SJSA1 (cell line): ENCODE measurements at regions not wholly inside any gene's neighbourhood (a gene's known extent, or its start where the extent isn't known, plus 50 kb on each side); places are given as distances from the start of the nearest gene placed in this dataset.

ENCODE experiments used
- DNase-seq, 2 experiments: peaks; one replicate each; pipeline ENCODE4 v3.0.0-alpha.2; 2015 to 2020; ENCODE audit warnings: low spot score in 2 of 2, low read depth in 1 of 2
- H3K27ac ChIP-seq: fragments of 250-450 bp; sonication (Bioruptor Pico); 2 replicates; pipeline ENCODE4 v1.5.1; 2020; ENCODE audit warnings: mild to moderate bottlenecking, moderate library complexity
- H3K27me3 ChIP-seq: fragments of 250-450 bp; sonication (Bioruptor Pico); replicated peaks from 2 replicates; pipeline ENCODE4 v1.5.1; 2020; ENCODE audit warnings: mild to moderate bottlenecking, moderate library complexity
- H3K36me3 ChIP-seq: fragments of 250-450 bp; sonication (Bioruptor Pico); 2 replicates; pipeline ENCODE4 v1.5.1; 2020; ENCODE audit warnings: mild to moderate bottlenecking
- H3K4me1 ChIP-seq: fragments of 250-450 bp; sonication (Bioruptor Pico); replicated peaks from 2 replicates; pipeline ENCODE4 v1.6.1; 2021; ENCODE audit warnings: mild to moderate bottlenecking
- H3K4me3 ChIP-seq: fragments of 250-450 bp; sonication (Bioruptor Pico); 2 replicates; pipeline ENCODE4 v1.5.1; 2020; ENCODE audit warnings: mild to moderate bottlenecking
- H3K9me3 ChIP-seq: fragments of 250-450 bp; sonication (Bioruptor Pico); replicated peaks from 2 replicates; pipeline ENCODE4 v1.5.1; 2020; ENCODE audit warnings: mild to moderate bottlenecking

DNA sequence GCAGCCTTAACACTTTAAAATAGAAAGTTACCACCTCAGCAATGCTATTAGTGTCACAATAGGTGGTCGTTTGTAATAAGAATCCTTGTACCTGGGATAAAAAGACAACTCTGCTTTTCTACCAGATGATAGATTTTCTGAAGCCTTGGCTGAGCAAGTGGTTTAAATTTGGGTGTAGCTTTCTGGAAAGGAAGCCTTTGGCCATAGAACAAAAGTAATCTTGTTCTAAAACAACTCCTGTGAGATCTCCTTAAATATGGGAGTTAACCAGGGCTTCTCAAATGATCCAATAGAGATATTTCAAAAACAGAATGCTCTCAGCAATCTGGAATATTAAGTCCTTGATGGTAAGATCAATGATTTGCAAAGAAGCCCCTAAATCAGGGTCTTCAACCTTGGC, 261.6 kb downstream of the ZNF516 start:
- no peaks in the 10 kb centered on the region for H3K4me1 ChIP-seq
- H3K9me3 ChIP-seq, result no peaks in the 10 kb centered on the region
- DNase-seq, result no peak
- H3K27me3 ChIP-seq, result peaks cover 6% of the 10 kb centered on the region; the same call in 1 of the 2 replicates
- H3K27ac ChIP-seq, result no peak overlapping the region
- no peaks in the 10 kb centered on the region for H3K36me3 ChIP-seq
- no peak overlapping the region for H3K4me3 ChIP-seq

GRCh38 chr18:76232779-76233178, 262.3 kb downstream of the ZNF516 start:
- H3K27ac ChIP-seq, result no peak overlapping the region

DNA sequence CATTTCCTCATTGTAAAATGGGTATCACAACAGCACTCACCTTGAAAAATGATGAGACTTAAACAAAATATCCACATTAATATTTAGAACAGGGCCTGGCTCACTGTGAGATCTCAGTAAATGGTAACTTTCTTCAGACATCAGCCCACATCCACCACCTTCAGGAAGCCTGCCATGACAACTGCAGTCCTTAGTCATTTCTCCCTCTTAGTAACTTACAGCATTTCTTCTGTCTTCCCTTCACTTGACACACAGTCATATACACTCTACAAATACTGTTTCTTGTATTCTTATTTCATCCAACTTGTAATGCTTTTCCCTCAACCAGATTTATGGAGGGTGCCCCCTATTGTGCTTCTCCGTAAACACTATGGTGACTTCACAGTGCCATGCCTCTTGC, 263.0 kb downstream of the ZNF516 start:
- DNase-seq, result no peak

More at GRCh38 chr18:76232779-76233178, 262.3 kb downstream of the ZNF516 start:
- no peak for DNase-seq
- no peaks in the 10 kb centered on the region for H3K4me1 ChIP-seq
- H3K36me3 ChIP-seq, result no peaks in the 10 kb centered on the region
- H3K27me3 ChIP-seq, result peaks cover 6% of the 10 kb centered on the region; the same call in 1 of the 2 replicates
- no peak overlapping the region for H3K4me3 ChIP-seq
- no peaks in the 10 kb centered on the region for H3K9me3 ChIP-seq

DNA sequence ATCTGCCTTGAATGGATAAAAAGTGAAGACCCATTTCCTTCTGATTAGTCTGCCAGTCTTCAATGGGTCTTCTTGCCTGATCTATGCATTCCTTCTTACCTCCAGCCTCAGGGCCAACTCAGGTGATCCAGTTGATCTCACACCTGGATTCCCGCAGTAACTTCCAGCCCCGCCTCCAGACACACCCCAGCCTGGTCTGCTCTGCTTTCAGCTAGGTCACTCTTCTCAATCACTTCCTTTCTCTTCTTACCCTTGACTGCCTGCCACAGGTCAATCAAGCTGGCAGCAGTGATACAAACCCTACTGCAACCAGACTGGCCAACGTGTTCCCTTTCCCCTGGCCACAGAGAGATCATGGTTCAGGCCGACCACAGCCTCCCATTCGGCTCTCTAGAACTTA, 263.6 kb downstream of the ZNF516 start:
- Histone ChIP-seq H3K9me3 (no peaks in the 10 kb centered on the region), H3K36me3 (no peaks in the 10 kb centered on the region), H3K27me3 (peaks cover 6% of the 10 kb centered on the region; the same call in 1 of the 2 replicates), H3K4me1 (no peaks in the 10 kb centered on the region), H3K27ac (no peak overlapping the region), H3K4me3 (no peak overlapping the region)
- no peak for DNase-seq

More for the DNA sequence above, 263.0 kb downstream of the ZNF516 start:
- Histone ChIP-seq H3K4me1 (no peaks in the 10 kb centered on the region), H3K27me3 (peaks cover 6% of the 10 kb centered on the region; the same call in 1 of the 2 replicates), H3K27ac (no peak overlapping the region), H3K36me3 (no peaks in the 10 kb centered on the region), H3K4me3 (no peak overlapping the region), H3K9me3 (no peaks in the 10 kb centered on the region)

GRCh38 chr18:76230791-76231190, 264.3 kb downstream of the ZNF516 start:
- Histone ChIP-seq H3K36me3 (no peaks in the 10 kb centered on the region), H3K9me3 (no peaks in the 10 kb centered on the region), H3K27me3 (peaks cover 5% of the 10 kb centered on the region; the same call in 1 of the 2 replicates), H3K4me1 (no peaks in the 10 kb centered on the region), H3K4me3 (no peak overlapping the region), H3K27ac (no peak overlapping the region)
- DNase-seq, result no peak

GRCh38 chr18:76228716-76229115, 266.3 kb downstream of the ZNF516 start:
- H3K36me3 ChIP-seq, result no peaks in the 10 kb centered on the region
- no peaks in the 10 kb centered on the region for H3K27me3 ChIP-seq
- no peak for DNase-seq
- no peak overlapping the region for H3K4me3 ChIP-seq
- no peak overlapping the region for H3K27ac ChIP-seq
- H3K9me3 ChIP-seq, result no peaks in the 10 kb centered on the region
- no peaks in the 10 kb centered on the region for H3K4me1 ChIP-seq

- H3K27me3 ChIP-seq, result no peaks in the 10 kb centered on the region
- no peaks in the 10 kb centered on the region for H3K4me1 ChIP-seq
- no peak for DNase-seq
- H3K9me3 ChIP-seq, result no peaks in the 10 kb centered on the region
- no peak overlapping the region for H3K4me3 ChIP-seq
- no peaks in the 10 kb centered on the region for H3K36me3 ChIP-seq
- H3K27ac ChIP-seq, result no peak overlapping the region
Measured at GRCh38 chr18:76227759-76228158, 267.3 kb downstream of the ZNF516 start.

DNA sequence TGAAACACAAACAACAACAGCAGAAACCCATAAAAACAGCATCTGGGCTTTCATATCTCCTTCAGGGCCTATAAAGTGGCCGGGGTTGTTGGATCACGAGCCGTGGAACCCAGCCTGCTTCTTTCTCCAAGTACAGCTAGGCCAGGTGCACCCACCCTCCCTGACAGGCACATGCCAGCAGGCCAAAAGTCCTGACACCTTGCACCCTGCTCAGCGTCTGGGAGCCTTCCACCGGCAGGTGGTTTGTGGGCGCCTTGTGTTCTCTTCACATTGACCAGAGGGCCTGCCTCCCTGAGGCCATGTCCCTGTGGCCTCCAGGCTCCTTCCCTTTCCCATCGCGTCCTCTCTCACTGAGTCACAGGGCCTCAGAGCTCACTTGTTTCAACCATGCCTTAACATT, 271.6 kb downstream of the ZNF516 start:
- Histone ChIP-seq H3K27me3 (0 out of 2 replicates have a peak, but pooled peaks cover 10% of the 10 kb centered on the region), H3K36me3 (no peaks in the 10 kb centered on the region), H3K27ac (no peak overlapping the region), H3K9me3 (no peaks in the 10 kb centered on the region), H3K4me1 (no peaks in the 10 kb centered on the region), H3K4me3 (no peak overlapping the region)
- no peak for DNase-seq

DNA sequence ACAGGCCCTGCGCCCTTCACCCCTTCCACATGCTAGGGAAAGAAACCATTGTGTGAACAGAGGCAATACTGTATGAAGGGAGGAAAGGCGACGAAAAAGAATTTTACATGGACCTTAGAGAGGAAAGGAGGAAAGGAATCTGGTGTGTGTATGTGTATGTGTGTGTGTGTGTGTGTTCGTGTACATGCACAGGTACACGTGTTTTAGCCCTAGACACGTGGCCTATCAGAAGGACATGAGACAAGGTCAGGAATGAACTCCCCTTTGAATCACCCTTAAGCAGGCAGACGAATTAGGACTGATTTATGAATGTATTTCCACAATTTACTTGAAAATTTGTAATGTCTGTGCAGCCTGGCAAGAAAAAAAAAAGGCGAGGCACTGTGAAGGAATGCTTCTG, 276.0 kb downstream of the ZNF516 start:
- no peaks in the 10 kb centered on the region for H3K4me1 ChIP-seq
- no peak overlapping the region for H3K4me3 ChIP-seq
- DNase-seq, result no peak
- 0 out of 2 replicates have a peak, but pooled peaks cover 10% of the 10 kb centered on the region for H3K27me3 ChIP-seq
- no peaks in the 10 kb centered on the region for H3K36me3 ChIP-seq
- H3K9me3 ChIP-seq, result no peaks in the 10 kb centered on the region
- H3K27ac ChIP-seq, result no peak overlapping the region

- Histone ChIP-seq H3K36me3 (no peaks in the 10 kb centered on the region), H3K9me3 (no peaks in the 10 kb centered on the region), H3K4me1 (no peaks in the 10 kb centered on the region), H3K27me3 (0 out of 2 replicates have a peak, but pooled peaks cover 10% of the 10 kb centered on the region), H3K4me3 (no peak overlapping the region), H3K27ac (no peak overlapping the region)
- DNase-seq, result no peak
Measured at GRCh38 chr18:76216096-76216495, 278.9 kb downstream of the ZNF516 start.

DNA sequence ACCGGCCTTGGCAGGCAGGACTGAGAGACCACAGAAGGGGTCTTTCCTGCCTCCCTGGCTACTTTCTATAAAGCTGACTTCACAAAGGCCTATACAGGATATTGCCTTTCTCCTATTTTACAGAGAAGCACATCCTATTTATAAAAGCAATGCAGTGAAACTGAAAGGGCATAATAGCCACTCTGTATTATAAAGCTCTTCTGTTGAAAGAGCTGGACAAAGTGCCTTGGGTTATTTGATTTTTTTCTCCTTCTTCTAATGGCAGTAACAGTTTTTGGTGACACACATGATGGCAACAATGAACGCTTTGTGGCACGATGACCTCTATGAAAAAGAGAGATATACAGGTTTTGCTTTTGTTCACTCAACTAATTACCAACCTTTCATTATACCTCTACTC, 281.1 kb downstream of the ZNF516 start:
- H3K27me3 ChIP-seq, result no peaks in the 10 kb centered on the region
- no peaks in the 10 kb centered on the region for H3K9me3 ChIP-seq
- H3K4me1 ChIP-seq, result peaks cover 4% of the 10 kb centered on the region; the same call in 1 of the 2 replicates
- no peak overlapping the region for H3K4me3 ChIP-seq
- H3K36me3 ChIP-seq, result no peaks in the 10 kb centered on the region
- no peak for DNase-seq
- H3K27ac ChIP-seq, result no peak overlapping the region

DNA sequence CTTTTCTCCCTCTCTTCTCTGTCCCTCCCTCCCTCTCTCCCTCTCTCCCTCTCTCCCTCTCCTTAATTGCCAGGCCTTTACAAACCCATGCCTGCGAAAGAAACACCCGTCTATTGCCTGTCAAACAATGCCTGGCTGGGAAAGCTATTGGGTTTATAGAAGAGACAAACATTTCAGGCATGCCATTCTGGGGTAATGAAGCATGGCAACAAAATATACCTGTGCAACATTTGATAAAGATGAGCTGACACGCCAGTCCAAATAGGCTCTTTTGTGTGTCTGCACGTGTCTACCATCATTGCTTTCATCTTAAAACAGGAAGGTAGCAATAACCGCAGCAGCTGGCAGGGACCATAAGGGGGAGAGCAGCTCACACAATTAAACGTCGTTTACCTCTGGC, 282.1 kb downstream of the ZNF516 start:
- Histone ChIP-seq H3K9me3 (no peaks in the 10 kb centered on the region), H3K27ac (no peak overlapping the region), H3K4me1 (peaks cover 4% of the 10 kb centered on the region; the same call in 1 of the 2 replicates), H3K4me3 (no peak overlapping the region), H3K27me3 (no peaks in the 10 kb centered on the region), H3K36me3 (no peaks in the 10 kb centered on the region)
- DNase-seq, result no peak

- H3K36me3 ChIP-seq, result no peaks in the 10 kb centered on the region
- no peak overlapping the region for H3K27ac ChIP-seq
- no peak overlapping the region for H3K4me3 ChIP-seq
- peaks cover 4% of the 10 kb centered on the region; the same call in 1 of the 2 replicates for H3K4me1 ChIP-seq
- DNase-seq, result peak in 1 of 2 experiments; percentile 44
- no peaks in the 10 kb centered on the region; the same call in 1 of the 2 replicates for H3K27me3 ChIP-seq
- H3K9me3 ChIP-seq, result no peaks in the 10 kb centered on the region
Measured at GRCh38 chr18:76209597-76209996, 285.4 kb downstream of the ZNF516 start.

GRCh38 chr18:76208678-76209306, 286.2 kb downstream of the ZNF516 start:
- no peaks in the 10 kb centered on the region for H3K36me3 ChIP-seq
- H3K4me3 ChIP-seq, result no peak overlapping the region
- H3K27me3 ChIP-seq, result no peaks in the 10 kb centered on the region; the same call in 1 of the 2 replicates
- no peak overlapping the region for H3K27ac ChIP-seq
- H3K9me3 ChIP-seq, result no peaks in the 10 kb centered on the region
- DNase-seq, result no peak
- peaks cover 4% of the 10 kb centered on the region; the same call in 1 of the 2 replicates for H3K4me1 ChIP-seq
